ENCODE measurements at regions not wholly inside any gene's neighbourhood (a gene's known extent, or its start where the extent isn't known, plus 50 kb on each side); places are given as distances from the start of the nearest gene placed in this dataset.

DNA sequence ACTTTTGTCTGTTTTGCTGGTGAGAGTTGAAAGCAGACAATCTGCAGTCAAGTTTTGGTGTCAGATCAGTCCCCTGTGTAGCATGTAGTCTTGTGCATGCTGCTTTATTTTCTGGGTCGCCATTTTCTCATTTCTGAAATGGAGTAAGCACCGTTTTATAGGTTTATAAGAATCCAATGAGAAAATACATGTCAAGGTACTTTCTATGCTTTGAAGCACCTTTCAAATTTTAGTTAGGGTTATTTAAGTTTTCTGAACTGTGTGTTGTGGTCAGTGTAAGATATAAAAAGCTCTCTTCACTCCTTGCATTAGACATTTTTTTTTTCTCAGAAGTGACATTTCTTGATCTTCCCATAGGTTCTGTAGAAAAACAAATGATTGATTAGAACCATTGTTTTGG, 283.2 kb downstream of the ETS1 start:
- Histone ChIP-seq H4K20me1 (replicated peaks; ENCODE audit: control insufficient read depth, extremely low read depth, insufficient read depth, low read length) (no peaks in the 10 kb centered on the region), H3K27ac (ENCODE audit: insufficient read depth, low read depth, low read length) (no peak overlapping the region), H3K9me3 (replicated peaks; ENCODE audit: control insufficient read depth, insufficient read depth, low read length) (no peaks in the 10 kb centered on the region), H2AFZ (ENCODE audit: low read depth, low read length) (no peak overlapping the region), H3K4me3 (replicated peaks in 1 of 3; ENCODE audit: insufficient read depth in 1 of 3, low read depth in 1 of 3, low read length in 3 of 3) (no peak overlapping the region), H3K9ac (replicated peaks; ENCODE audit: extremely low read depth, insufficient read depth, low read length) (no peak overlapping the region), H3K9me1 (replicated peaks; ENCODE audit: control insufficient read depth, extremely low read depth, insufficient read depth, low read length) (no peaks in the 10 kb centered on the region), H3K4me1 (ENCODE audit: control insufficient read depth, extremely low read depth, insufficient read depth, low read length) (no peaks in the 10 kb centered on the region), H3K79me2 (ENCODE audit: control insufficient read depth, insufficient read depth, low read length) (no peaks in the 10 kb centered on the region), H3K27me3 (ENCODE audit: control insufficient read depth in 2 of 2, insufficient read depth in 2 of 2, low read length in 2 of 2) (no peaks in the 10 kb centered on the region), H3K4me2 (ENCODE audit: insufficient read depth, low read length) (no peak overlapping the region), H3K36me3 (ENCODE audit: control insufficient read depth in 2 of 2, extremely low read depth in 1 of 2, insufficient read depth in 2 of 2, low read length in 2 of 2) (no peaks in the 10 kb centered on the region)
- intact Hi-C loops (cut with micrococcal nuclease) (no loop called here), dilution Hi-C loops (cut with MboI; ENCODE audit: extremely low pct_ligation_motif_present, low sequenced_read_pairs) (loop anchor here (25.0 kb wide), 1 partner anchor 333 kb away; no protein-coding TSS in a partner anchor)
- FAIRE-seq: no peak
- BruUV-seq (replicated peaks): no TSS peak
- ChIA-PET CTCF (no interaction called here), POLR2A (no interaction called here)
- DNase-seq (ENCODE audit: low read depth, low spot score): no peak
- TF ChIP-seq POLR2A (IDR thresholded peaks at IDR 0.05; ENCODE audit: low read depth, low read length) (no peak), EZH2 (IDR thresholded peaks at IDR 0.05; ENCODE audit: borderline replicate concordance, low read depth, low read length, severe bottlenecking) (no peak), POLR2AphosphoS5 (IDR thresholded peaks at IDR 0.05; ENCODE audit: insufficient read depth, low read depth, low read length) (no peak), GATA2 (IDR thresholded peaks at IDR 0.05; ENCODE audit: insufficient read depth, insufficient read length, low read depth, low read length) (no peak)

DNA sequence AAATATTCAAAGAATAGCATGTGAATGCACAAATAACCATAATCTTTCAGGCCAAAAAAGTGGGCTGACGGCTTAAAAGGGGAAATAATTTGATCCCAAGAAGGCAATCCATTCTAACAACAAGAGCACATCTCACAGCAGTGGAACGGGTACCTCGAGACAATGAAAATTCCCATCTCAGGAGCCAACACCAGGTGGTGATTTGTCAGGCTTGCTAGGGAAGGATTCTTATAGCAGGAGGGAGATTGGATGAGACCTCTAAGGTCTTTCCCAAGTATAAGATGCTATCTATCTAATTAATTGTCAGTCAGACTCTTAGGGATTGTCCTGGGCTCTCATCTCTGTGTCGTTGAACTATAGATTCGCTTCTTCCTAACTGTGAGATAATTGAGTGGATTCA, 284.0 kb downstream of the ETS1 start:
- BruUV-seq (replicated peaks): no TSS peak
- Histone ChIP-seq H3K4me3 (replicated peaks in 1 of 3; ENCODE audit: insufficient read depth in 1 of 3, low read depth in 1 of 3, low read length in 3 of 3) (no peak overlapping the region), H3K9me1 (replicated peaks; ENCODE audit: control insufficient read depth, extremely low read depth, insufficient read depth, low read length) (no peaks in the 10 kb centered on the region), H4K20me1 (replicated peaks; ENCODE audit: control insufficient read depth, extremely low read depth, insufficient read depth, low read length) (no peaks in the 10 kb centered on the region), H3K79me2 (ENCODE audit: control insufficient read depth, insufficient read depth, low read length) (no peaks in the 10 kb centered on the region), H3K27ac (ENCODE audit: insufficient read depth, low read depth, low read length) (no peak overlapping the region), H3K4me2 (ENCODE audit: insufficient read depth, low read length) (no peak overlapping the region), H3K4me1 (ENCODE audit: control insufficient read depth, extremely low read depth, insufficient read depth, low read length) (no peaks in the 10 kb centered on the region), H3K27me3 (ENCODE audit: control insufficient read depth in 2 of 2, insufficient read depth in 2 of 2, low read length in 2 of 2) (no peaks in the 10 kb centered on the region), H3K36me3 (ENCODE audit: control insufficient read depth in 2 of 2, extremely low read depth in 1 of 2, insufficient read depth in 2 of 2, low read length in 2 of 2) (no peaks in the 10 kb centered on the region), H2AFZ (ENCODE audit: low read depth, low read length) (no peak overlapping the region), H3K9me3 (replicated peaks; ENCODE audit: control insufficient read depth, insufficient read depth, low read length) (no peaks in the 10 kb centered on the region), H3K9ac (replicated peaks; ENCODE audit: extremely low read depth, insufficient read depth, low read length) (no peak overlapping the region)
- FAIRE-seq: no peak
- POLR2A ChIA-PET: no interaction called here
- CTCF ChIA-PET: interaction anchor here (1.1 to 2.4 kb wide), 3 partner anchors 10 to 14 kb away, joined by 4 to 6 read pairs (median 5); no protein-coding TSS in a partner anchor
- intact Hi-C loops (cut with micrococcal nuclease) (no loop called here), dilution Hi-C loops (cut with MboI; ENCODE audit: extremely low pct_ligation_motif_present, low sequenced_read_pairs) (loop anchor here (25.0 kb wide), 1 partner anchor 334 kb away; no protein-coding TSS in a partner anchor)
- TF ChIP-seq FOS (IDR thresholded peaks at IDR 0.05; ENCODE audit: borderline replicate concordance, insufficient read depth, low read length) (no peak), JUN (IDR thresholded peaks at IDR 0.05; ENCODE audit: borderline replicate concordance, insufficient read depth, insufficient read length, low read depth) (no peak), GATA2 (IDR thresholded peaks at IDR 0.05; ENCODE audit: insufficient read depth, insufficient read length, low read depth, low read length) (no peak)
- TF ChIP-seq, protein P1, sequence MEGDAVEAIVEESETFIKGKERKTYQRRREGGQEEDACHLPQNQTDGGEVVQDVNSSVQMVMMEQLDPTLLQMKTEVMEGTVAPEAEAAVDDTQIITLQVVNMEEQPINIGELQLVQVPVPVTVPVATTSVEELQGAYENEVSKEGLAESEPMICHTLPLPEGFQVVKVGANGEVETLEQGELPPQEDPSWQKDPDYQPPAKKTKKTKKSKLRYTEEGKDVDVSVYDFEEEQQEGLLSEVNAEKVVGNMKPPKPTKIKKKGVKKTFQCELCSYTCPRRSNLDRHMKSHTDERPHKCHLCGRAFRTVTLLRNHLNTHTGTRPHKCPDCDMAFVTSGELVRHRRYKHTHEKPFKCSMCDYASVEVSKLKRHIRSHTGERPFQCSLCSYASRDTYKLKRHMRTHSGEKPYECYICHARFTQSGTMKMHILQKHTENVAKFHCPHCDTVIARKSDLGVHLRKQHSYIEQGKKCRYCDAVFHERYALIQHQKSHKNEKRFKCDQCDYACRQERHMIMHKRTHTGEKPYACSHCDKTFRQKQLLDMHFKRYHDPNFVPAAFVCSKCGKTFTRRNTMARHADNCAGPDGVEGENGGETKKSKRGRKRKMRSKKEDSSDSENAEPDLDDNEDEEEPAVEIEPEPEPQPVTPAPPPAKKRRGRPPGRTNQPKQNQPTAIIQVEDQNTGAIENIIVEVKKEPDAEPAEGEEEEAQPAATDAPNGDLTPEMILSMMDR (IDR thresholded peaks at IDR 0.05; ENCODE audit: extremely low read depth in 1 of 2, insufficient read depth in 1 of 2, low read depth in 1 of 2, low read length in 2 of 2): no peak
- DNase-seq (ENCODE audit: low read depth, low spot score): no peak

Data from endothelial cell of umbilical vein (primary cell).